Parathyroid adenoma (tissue), 2 donors: ENCODE measurements at regions not wholly inside any gene's neighbourhood (a gene's known extent, or its start where the extent isn't known, plus 50 kb on each side); places are given as distances from the start of the nearest gene placed in this dataset.
"Not testable (repeated sequence)": the region's sequence is repeated elsewhere in the genome, so short reads cannot be mapped to it uniquely, and the experiment has no call there.

ENCODE experiments used
- H2AFZ ChIP-seq: fragments of 300-600 bp; sonication (generic); one replicate; pipeline ENCODE4 v1.7.0; 2017; ENCODE audit warnings: antibody characterized with exemption, mild to moderate bottlenecking
- H3K27ac ChIP-seq: fragments of 300-600 bp; sonication (generic); one replicate; pipeline ENCODE4 v1.7.0; 2017
- H3K27me3 ChIP-seq: fragments of 300-600 bp; sonication (generic); one replicate; pipeline ENCODE4 v1.7.0; 2017; ENCODE audit warnings: low read length; ENCODE audit not compliant: control insufficient read depth, insufficient read depth
- H3K36me3 ChIP-seq: fragments of 300-600 bp; sonication (generic); one replicate; pipeline ENCODE4 v1.7.0; 2017; ENCODE audit warnings: low read length; ENCODE audit not compliant: control insufficient read depth, insufficient read depth
- H3K4me1 ChIP-seq: fragments of 300-600 bp; sonication (generic); one replicate; pipeline ENCODE4 v1.7.0; 2017; ENCODE audit warnings: control low read depth
- H3K4me2 ChIP-seq: fragments of 300-600 bp; sonication (generic); one replicate; pipeline ENCODE4 v1.7.0; 2017; ENCODE audit warnings: low read length
- H3K4me3 ChIP-seq: fragments of 300-600 bp; sonication (generic); one replicate; pipeline ENCODE4 v1.7.0; 2017; ENCODE audit warnings: low read depth, low read length
- H3K79me2 ChIP-seq: fragments of 300-600 bp; sonication (generic); one replicate; pipeline ENCODE4 v1.7.0; 2017; ENCODE audit warnings: control low read depth
- H3K9ac ChIP-seq: fragments of 300-600 bp; sonication (generic); one replicate; pipeline ENCODE4 v1.7.0; 2017; ENCODE audit warnings: mild to moderate bottlenecking
- H3K9me3 ChIP-seq: fragments of 300-600 bp; sonication (generic); one replicate; pipeline ENCODE4 v1.7.0; 2017; ENCODE audit warnings: low read length; ENCODE audit not compliant: control insufficient read depth
- TF ChIP-seq, protein P1 (sequence below): fragments of 300-600 bp; sonication (generic); IDR thresholded peaks from one replicate; pipeline ENCODE4 v1.7.0; 2017; ENCODE audit warnings: antibody characterized with exemption, mild to moderate bottlenecking
- donor health status: primary hyperparathyroidism.

DNA sequence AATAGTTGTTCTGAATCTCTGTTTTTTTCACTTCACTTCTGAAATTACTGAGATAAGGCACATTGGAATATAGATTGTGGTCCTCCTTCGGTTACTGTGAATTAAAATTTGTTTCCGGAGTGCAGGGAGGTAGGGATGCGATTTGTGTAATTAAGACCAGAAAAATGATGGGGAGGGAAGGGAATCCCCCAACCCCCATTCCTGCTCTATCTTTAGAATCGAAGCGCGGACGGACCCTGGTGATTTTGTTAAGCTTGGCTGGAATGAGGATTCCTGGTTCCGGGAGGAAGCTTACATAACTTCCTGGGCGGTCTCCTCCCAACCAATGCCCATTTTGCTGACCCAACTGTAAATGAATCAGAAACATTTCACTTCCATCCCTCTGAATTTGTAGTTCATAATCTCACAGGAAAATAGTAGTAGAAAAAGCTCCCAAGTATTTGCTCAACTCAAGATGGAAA lies 220.1 kb upstream of the MSX2 start:
- Histone ChIP-seq H3K4me3 (no peak overlapping the region), H3K36me3 (no peaks in the 10 kb centered on the region), H3K9me3 (no peaks in the 10 kb centered on the region), H3K4me2 (peak overlapping the region; percentile 48), H2AFZ (no peak overlapping the region), H3K27ac (no peak overlapping the region), H3K27me3 (no peaks in the 10 kb centered on the region), H3K4me1 (peaks cover 17% of the 10 kb centered on the region), H3K79me2 (no peaks in the 10 kb centered on the region), H3K9ac (no peak overlapping the region)
- TF ChIP-seq, protein P1, sequence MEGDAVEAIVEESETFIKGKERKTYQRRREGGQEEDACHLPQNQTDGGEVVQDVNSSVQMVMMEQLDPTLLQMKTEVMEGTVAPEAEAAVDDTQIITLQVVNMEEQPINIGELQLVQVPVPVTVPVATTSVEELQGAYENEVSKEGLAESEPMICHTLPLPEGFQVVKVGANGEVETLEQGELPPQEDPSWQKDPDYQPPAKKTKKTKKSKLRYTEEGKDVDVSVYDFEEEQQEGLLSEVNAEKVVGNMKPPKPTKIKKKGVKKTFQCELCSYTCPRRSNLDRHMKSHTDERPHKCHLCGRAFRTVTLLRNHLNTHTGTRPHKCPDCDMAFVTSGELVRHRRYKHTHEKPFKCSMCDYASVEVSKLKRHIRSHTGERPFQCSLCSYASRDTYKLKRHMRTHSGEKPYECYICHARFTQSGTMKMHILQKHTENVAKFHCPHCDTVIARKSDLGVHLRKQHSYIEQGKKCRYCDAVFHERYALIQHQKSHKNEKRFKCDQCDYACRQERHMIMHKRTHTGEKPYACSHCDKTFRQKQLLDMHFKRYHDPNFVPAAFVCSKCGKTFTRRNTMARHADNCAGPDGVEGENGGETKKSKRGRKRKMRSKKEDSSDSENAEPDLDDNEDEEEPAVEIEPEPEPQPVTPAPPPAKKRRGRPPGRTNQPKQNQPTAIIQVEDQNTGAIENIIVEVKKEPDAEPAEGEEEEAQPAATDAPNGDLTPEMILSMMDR = no peak

DNA sequence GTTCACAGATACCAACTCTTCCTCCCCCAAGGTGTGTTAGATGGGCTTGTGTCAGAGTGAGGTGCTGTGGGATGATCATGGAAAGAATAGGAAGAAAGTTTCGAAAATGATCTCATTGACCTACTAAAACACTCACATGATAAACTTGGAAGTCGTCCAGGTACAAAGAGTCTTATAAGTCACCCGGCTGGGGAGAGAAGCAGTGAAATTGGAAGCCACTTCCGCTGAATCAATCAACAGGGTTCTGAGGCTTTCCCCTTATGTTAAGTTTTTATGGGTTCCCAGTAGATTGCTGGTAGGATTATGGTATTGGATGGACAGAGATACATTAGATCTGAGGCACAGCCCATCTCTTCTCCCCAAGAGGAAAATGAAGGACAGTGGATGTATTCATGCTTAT lies 218.8 kb upstream of the MSX2 start:
- Histone ChIP-seq H3K9ac (no peak overlapping the region), H3K4me1 (peaks cover 25% of the 10 kb centered on the region), H3K79me2 (no peaks in the 10 kb centered on the region), H3K4me3 (no peak overlapping the region), H3K27ac (peak overlapping the region; percentile 19), H2AFZ (peak overlapping the region; percentile 13), H3K36me3 (no peaks in the 10 kb centered on the region), H3K27me3 (no peaks in the 10 kb centered on the region), H3K4me2 (no peak overlapping the region), H3K9me3 (no peaks in the 10 kb centered on the region)
- TF ChIP-seq, protein P1 = no peak

DNA sequence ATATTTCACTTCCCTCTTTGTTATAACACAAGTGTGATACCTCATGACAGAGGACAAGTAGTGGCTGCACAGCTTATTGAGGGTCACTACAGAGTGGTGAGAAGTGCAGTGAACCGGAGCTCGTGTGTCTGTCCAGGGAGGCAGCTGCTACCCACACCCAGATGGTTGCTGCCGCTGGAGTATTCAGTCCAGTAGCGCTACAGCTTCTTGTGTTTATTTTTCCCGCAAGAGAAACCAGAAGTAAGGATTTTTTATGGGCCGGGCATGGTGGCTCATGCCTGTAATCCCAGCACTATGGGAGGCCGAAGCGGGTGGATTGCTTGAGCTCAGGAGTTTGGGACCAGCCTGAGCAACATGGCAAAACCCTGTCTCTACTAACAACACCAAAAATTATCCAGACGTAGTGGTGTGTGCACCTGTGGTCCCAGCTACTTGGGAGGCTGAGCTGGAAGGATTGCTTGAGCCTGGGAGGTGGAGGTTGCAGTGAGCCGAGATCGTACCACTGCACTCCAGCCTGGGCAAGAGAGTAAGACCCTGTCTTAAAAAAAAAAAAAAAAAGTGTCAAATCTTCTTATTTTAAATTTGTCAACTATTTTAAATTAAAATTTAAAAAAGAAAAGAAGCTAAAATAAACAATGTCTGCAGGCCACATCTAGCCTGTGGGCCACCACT lies 213.5 kb upstream of the MSX2 start:
- not testable (repeated sequence) for H3K27ac ChIP-seq, H3K4me3 ChIP-seq, H3K27me3 ChIP-seq, H3K4me2 ChIP-seq, H3K36me3 ChIP-seq, H3K79me2 ChIP-seq, H3K9ac ChIP-seq, H3K9me3 ChIP-seq
- Histone ChIP-seq H3K4me1 (peaks cover 28% of the 10 kb centered on the region), H2AFZ (peak overlapping the region; percentile 33)

DNA sequence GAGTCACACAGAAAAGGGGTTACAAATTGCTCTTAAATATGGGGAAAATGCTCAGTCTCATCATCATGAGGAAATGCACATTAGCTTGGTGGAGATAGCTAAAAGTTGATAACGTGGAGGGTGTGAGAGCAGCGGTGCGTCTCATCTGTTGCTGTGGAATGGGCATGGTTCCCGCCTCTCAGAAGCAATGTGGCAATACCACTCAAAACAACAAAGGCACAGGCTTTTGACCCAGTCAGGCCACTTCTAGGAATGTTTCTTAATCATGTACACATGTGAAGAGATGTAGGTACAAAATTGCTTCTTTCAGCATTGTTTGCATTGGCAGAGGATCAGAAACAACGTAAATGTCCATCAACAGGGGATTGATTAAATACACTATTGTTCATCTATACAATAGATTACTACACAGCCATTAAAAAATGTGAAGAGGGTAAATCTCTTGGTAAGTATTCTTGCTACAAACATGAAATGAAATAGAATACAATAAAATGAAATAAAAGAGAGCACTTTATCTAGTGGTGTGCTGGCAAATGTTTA lies 212.6 kb upstream of the MSX2 start:
- Histone ChIP-seq H3K36me3 (no peaks in the 10 kb centered on the region), H3K27ac (no peak overlapping the region), H3K79me2 (no peaks in the 10 kb centered on the region), H3K9ac (no peak overlapping the region), H3K4me1 (peaks cover 25% of the 10 kb centered on the region), H2AFZ (no peak overlapping the region), H3K4me2 (no peak overlapping the region), H3K4me3 (no peak overlapping the region), H3K27me3 (no peaks in the 10 kb centered on the region), H3K9me3 (no peaks in the 10 kb centered on the region)
- TF ChIP-seq, protein P1 = no peak

DNA sequence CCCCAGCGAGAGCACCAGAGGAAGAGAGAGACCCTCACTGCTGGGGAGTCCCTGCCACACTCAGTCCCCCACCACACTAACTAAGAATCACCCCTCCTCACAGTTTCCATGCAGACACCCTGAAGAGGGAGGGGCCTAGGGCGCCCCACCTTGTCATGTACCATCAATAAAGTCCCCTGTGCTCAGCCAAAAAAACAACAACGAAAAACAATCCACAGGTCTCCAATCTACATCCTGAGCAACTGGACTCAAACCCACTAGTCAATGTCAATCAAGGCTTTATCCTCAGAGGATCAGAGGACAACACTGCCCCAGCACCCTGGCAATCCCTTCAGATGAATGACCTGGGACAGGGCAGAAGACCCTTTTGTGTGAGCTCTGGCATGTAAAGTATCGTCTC lies 210.1 kb upstream of the MSX2 start:
- TF ChIP-seq, protein P1 = no peak
- Histone ChIP-seq H3K27me3 (no peaks in the 10 kb centered on the region), H3K79me2 (no peaks in the 10 kb centered on the region), H3K4me3 (no peak overlapping the region), H3K9me3 (no peaks in the 10 kb centered on the region), H3K27ac (no peak overlapping the region), H3K4me1 (peaks cover 24% of the 10 kb centered on the region), H3K9ac (no peak overlapping the region), H3K36me3 (no peaks in the 10 kb centered on the region), H2AFZ (peak overlapping the region; percentile 63), H3K4me2 (no peak overlapping the region)
